Upper lobe of right lung (tissue), 1 donor: ENCODE measurements at regions not wholly inside any gene's neighbourhood (a gene's known extent, or its start where the extent isn't known, plus 50 kb on each side); places are given as distances from the start of the nearest gene placed in this dataset.
"Not testable (repeated sequence)": the region's sequence is repeated elsewhere in the genome, so short reads cannot be mapped to it uniquely, and the experiment has no call there.

ENCODE experiments used
- ATAC-seq: fragments of 200-7000 bp; cut with Tn5 transposase; one replicate; pipeline ENCODE4 v1.9.1; 2020; ENCODE audit warnings: mild to moderate bottlenecking, moderate library complexity
- DNase-seq: peaks from one replicate; pipeline ENCODE4 v3.0.0-alpha.2; 2020
- H3K27ac ChIP-seq: fragments of 200-600 bp; one replicate; pipeline ENCODE4 v1.8.0; 2022
- H3K27me3 ChIP-seq: fragments of 200-600 bp; one replicate; pipeline ENCODE4 v1.8.0; 2022; ENCODE audit warnings: mild to moderate bottlenecking
- H3K36me3 ChIP-seq: fragments of 200-600 bp; one replicate; pipeline ENCODE4 v1.8.0; 2022
- H3K4me1 ChIP-seq: fragments of 200-600 bp; one replicate; pipeline ENCODE4 v1.8.0; 2022
- H3K4me3 ChIP-seq: fragments of 200-600 bp; one replicate; pipeline ENCODE4 v1.8.0; 2022; ENCODE audit warnings: mild to moderate bottlenecking
- H3K9me3 ChIP-seq: fragments of 200-600 bp; one replicate; pipeline ENCODE4 v1.8.0; 2022
- intact Hi-C: fragments of 100-400 bp; cut with DNase I; formaldehyde crosslinking; loops from one replicate; pipeline ENCODE4 v1.11.0; 2022
- TF ChIP-seq, protein P1 (sequence below): fragments of 200-600 bp; IDR thresholded peaks from one replicate; pipeline ENCODE4 v1.8.0; 2022; ENCODE audit warnings: antibody characterized with exemption
- donor health status: DM: no; HTN: yes; CAD: no; lungs with severe emphysema.

DNA sequence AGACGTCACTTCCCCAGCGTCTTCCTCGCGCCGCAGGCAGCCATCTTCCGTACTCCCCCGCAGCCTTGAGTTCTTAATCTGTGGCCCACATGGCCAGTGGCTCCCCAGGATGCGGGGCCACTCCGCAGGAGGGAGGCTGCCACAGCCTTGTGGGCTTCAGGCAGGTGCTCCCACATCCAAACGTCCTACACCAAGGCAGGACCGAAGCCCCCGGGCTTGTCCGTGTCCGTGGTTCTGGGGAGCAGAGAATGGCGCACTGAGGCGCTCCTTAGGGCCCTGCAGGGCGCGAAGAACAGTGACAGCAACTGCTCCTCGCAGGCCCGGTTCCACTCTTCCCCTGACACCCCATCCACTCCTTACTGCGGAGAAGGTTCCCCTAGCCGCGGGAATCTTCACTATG is 755.8 kb downstream of the PRIM2 start:
- TF ChIP-seq, protein P1, sequence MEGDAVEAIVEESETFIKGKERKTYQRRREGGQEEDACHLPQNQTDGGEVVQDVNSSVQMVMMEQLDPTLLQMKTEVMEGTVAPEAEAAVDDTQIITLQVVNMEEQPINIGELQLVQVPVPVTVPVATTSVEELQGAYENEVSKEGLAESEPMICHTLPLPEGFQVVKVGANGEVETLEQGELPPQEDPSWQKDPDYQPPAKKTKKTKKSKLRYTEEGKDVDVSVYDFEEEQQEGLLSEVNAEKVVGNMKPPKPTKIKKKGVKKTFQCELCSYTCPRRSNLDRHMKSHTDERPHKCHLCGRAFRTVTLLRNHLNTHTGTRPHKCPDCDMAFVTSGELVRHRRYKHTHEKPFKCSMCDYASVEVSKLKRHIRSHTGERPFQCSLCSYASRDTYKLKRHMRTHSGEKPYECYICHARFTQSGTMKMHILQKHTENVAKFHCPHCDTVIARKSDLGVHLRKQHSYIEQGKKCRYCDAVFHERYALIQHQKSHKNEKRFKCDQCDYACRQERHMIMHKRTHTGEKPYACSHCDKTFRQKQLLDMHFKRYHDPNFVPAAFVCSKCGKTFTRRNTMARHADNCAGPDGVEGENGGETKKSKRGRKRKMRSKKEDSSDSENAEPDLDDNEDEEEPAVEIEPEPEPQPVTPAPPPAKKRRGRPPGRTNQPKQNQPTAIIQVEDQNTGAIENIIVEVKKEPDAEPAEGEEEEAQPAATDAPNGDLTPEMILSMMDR: no peak
- Histone ChIP-seq H3K27ac (no peak overlapping the region), H3K27me3 (no peaks in the 10 kb centered on the region), H3K9me3 (no peaks in the 10 kb centered on the region), H3K36me3 (no peaks in the 10 kb centered on the region), H3K4me3 (no peak overlapping the region), H3K4me1 (no peaks in the 10 kb centered on the region)
- intact Hi-C loops: no loop called here
- no peak for ATAC-seq
- DNase-seq: no peak

- DNase-seq, H3K27ac ChIP-seq, H3K36me3 ChIP-seq, H3K9me3 ChIP-seq, H3K4me3 ChIP-seq, intact Hi-C loops, H3K27me3 ChIP-seq, H3K4me1 ChIP-seq, ATAC-seq: not testable (repeated sequence)
Measured at GRCh38 chr6:58090067-58090466, 772.6 kb downstream of the PRIM2 start.

- H3K4me3 ChIP-seq, intact Hi-C loops, H3K4me1 ChIP-seq, ATAC-seq, H3K27ac ChIP-seq, H3K27me3 ChIP-seq, H3K36me3 ChIP-seq, H3K9me3 ChIP-seq, DNase-seq: not testable (repeated sequence)
Measured at GRCh38 chr6:58097251-58097650, 779.8 kb downstream of the PRIM2 start.

- Histone ChIP-seq H3K27ac (no peak overlapping the region), H3K27me3 (no peaks in the 10 kb centered on the region), H3K9me3 (no peaks in the 10 kb centered on the region), H3K4me3 (no peak overlapping the region), H3K36me3 (no peaks in the 10 kb centered on the region), H3K4me1 (no peaks in the 10 kb centered on the region)
- DNase-seq: no peak
- ATAC-seq: no peak
- intact Hi-C loops: no loop called here
- TF ChIP-seq, protein P1: no peak
Measured at GRCh38 chr6:58113960-58114359, 796.5 kb downstream of the PRIM2 start.

- H3K27me3 ChIP-seq, H3K36me3 ChIP-seq, H3K27ac ChIP-seq, DNase-seq, H3K9me3 ChIP-seq, H3K4me3 ChIP-seq, ATAC-seq, H3K4me1 ChIP-seq, intact Hi-C loops: not testable (repeated sequence)
Measured at GRCh38 chr6:58117162-58117561, 799.7 kb downstream of the PRIM2 start.

- ATAC-seq, intact Hi-C loops, H3K9me3 ChIP-seq: not testable (repeated sequence)
Measured at GRCh38 chr6:58121616-58122015, 804.2 kb downstream of the PRIM2 start.

GRCh38 chr6:58123770-58124169 is 806.3 kb downstream of the PRIM2 start:
- H3K4me3 ChIP-seq, intact Hi-C loops, H3K27me3 ChIP-seq, ATAC-seq, H3K9me3 ChIP-seq, H3K4me1 ChIP-seq, H3K27ac ChIP-seq, DNase-seq, H3K36me3 ChIP-seq: not testable (repeated sequence)

More at GRCh38 chr6:58121616-58122015, 804.2 kb downstream of the PRIM2 start:
- H3K36me3 ChIP-seq, H3K4me1 ChIP-seq, H3K27me3 ChIP-seq, DNase-seq, H3K27ac ChIP-seq, H3K4me3 ChIP-seq: not testable (repeated sequence)

DNA sequence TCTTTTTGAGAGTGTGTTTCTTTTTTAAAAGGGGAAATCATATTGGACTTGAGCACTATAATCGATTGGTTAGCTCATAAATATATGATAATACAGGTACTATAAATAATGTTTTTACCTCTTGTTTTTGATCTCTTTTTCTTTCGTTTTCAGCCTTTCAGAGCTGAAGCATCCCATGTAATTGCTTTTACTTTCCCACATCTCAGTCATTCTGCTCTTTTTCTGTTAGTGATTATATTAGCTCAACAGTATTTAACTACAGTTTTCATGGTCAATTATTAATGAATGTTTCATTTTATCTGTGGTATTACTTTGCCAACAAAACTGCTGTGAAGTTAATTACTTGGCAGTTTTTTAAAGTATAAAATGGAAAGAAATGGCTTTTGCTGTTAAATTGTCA is 811.1 kb downstream of the PRIM2 start:
- H3K4me3 ChIP-seq, ATAC-seq, intact Hi-C loops, H3K4me1 ChIP-seq, DNase-seq, H3K36me3 ChIP-seq, H3K27ac ChIP-seq, H3K9me3 ChIP-seq, H3K27me3 ChIP-seq: not testable (repeated sequence)

- intact Hi-C loops, H3K4me3 ChIP-seq, DNase-seq, H3K27me3 ChIP-seq, H3K4me1 ChIP-seq, H3K27ac ChIP-seq, H3K36me3 ChIP-seq, ATAC-seq, H3K9me3 ChIP-seq: not testable (repeated sequence)
Measured at GRCh38 chr6:58129098-58129497, 811.7 kb downstream of the PRIM2 start.

GRCh38 chr6:58139746-58140145 is 822.3 kb downstream of the PRIM2 start:
- H3K4me3 ChIP-seq, intact Hi-C loops, ATAC-seq, DNase-seq, H3K27me3 ChIP-seq, H3K36me3 ChIP-seq, H3K4me1 ChIP-seq, H3K27ac ChIP-seq, H3K9me3 ChIP-seq: not testable (repeated sequence)

DNA sequence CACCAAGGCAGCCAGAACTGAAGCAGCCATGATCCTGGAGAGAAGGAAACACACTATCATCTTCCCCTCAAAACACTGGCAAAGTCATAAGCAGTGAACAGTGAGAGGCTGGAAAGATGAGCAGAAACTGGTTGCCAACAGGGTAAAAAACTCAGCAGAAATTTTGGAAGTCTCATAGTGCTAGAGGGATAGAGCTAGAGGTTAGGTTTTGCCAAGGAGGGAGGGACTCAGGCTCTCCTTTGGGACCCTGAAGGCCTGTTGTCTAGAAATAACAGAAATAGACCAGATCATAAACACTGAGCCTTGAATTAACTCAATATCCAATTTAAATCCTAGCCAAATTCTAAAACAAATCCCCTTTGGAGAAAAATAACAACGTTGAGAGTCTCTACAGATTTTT is 853.6 kb downstream of the PRIM2 start:
- H3K27me3 ChIP-seq, intact Hi-C loops, H3K9me3 ChIP-seq, H3K27ac ChIP-seq, DNase-seq, H3K4me1 ChIP-seq, H3K36me3 ChIP-seq, ATAC-seq, H3K4me3 ChIP-seq: not testable (repeated sequence)
